ENCODE measurements at regions not wholly inside any gene's neighbourhood (a gene's known extent, or its start where the extent isn't known, plus 50 kb on each side); places are given as distances from the start of the nearest gene placed in this dataset.

DNA sequence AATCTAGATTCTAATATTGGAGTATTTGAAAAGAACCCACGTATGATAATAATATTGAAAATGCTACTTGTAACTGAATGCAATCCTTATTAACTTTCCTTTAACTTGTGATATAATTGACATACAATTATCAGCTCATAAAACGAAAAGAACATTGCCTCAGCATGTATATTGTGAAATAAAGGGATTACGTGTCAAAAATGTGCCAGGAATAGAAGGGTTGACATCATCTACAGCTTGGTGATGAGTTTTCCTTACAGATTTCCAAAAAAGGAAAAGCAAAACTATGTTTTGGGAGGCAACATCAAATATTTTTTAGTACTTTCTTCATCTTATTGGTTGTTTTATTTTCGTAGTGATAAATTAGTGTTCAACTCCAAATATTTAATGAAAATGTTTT is 266.0 kb upstream of the PTGER4 start:
- no peak for DNase-seq

DNA sequence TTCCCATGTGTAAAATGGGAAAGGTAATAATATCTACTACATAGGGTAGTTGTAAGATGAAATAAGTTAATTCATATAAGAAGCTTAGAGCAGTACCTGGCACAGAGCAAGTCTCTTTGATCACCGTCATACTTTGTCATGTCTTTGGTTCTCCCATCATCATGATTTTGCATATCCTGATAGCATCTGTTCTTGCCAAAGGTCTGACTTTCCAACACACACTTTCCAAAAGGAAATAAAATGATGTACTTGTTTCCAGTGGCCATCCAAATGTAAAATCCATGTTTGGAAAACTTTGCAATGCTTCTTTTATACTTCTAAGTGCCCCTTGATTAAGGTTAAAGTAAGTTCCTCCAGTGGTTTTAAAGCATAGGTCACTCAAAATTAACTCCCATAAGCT is 266.9 kb upstream of the PTGER4 start:
- no peak for DNase-seq

DNA sequence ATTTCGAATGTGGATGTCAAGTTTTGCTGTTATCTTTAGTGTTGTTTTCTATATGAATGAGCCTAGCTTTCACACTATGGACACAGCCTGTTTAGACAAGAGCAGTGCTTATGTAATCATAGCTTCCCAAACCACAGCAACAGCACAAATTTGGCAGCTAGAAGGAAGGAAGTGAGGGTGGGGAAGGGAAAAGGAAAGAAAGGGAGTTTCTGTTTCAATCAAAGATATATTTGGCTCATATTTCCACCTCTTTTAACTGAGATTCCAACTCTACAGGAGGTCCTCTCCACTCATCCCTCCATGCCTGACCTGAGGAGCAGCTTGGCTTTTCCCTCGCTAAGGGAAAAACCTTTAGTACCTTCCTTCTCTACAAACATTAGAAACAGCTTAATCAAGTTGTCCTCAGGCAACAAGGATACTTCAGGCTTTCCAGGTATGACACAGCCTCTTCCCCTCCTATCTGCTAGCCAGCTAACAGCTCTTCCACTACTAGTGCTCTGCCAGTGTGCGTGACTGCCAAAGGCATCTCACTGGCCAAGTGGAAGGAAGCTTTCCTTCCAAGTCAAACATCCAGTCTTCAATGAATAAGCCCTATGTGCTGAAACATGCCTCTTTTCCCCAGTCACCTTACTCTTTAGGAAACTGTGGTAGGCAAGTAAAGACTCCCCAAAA is 268.6 kb upstream of the PTGER4 start:
- DNase-seq, result no peak

DNA sequence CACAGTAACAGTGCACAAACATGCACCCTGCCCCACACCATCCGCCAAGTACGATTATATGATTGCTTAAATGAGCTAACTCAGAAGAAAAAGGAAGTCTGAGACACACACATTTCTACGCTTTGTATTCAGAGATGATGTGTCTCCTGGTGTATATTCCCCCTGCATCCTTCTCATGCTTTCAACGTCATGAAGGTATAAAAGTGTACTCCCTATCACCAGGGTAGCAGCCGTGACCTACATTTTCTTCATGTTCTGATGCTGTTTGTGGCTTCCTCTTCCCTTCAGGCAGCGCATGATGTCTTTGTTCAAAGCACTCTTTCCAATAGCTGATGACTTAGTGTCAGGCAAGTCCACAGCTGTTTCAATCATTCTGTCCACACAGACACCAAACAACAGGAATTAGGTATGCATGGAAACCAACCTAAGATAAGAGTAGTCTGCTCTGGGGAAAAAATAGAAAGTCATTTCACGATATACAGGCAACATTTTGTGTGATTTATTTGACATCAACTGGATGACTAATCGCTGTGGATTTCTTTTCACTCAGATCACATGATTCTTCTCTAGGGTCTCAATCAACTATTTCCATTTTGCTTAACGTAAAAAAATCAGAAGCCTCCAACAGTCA is 269.4 kb upstream of the PTGER4 start:
- no peak for DNase-seq

DNA sequence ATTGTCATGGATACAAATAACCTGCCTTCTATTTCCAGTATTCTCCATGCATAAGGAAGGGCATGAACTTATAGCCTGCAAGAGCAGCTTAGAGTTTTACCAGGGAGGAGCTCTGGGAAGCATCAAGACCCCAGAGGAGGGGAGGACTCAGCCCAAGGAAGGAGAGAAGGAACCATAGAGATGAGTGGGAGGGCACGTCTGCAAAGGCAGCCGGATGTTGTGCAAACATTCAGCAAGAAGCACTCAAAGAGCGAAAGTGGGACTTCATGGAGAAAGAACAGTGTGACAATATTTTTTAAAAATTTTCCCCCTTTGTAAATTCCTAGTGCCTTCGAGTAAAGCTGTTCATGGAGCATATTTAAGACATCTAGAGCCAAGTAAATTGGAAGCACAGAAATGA is 270.1 kb upstream of the PTGER4 start:
- DNase-seq, result no peak

DNA sequence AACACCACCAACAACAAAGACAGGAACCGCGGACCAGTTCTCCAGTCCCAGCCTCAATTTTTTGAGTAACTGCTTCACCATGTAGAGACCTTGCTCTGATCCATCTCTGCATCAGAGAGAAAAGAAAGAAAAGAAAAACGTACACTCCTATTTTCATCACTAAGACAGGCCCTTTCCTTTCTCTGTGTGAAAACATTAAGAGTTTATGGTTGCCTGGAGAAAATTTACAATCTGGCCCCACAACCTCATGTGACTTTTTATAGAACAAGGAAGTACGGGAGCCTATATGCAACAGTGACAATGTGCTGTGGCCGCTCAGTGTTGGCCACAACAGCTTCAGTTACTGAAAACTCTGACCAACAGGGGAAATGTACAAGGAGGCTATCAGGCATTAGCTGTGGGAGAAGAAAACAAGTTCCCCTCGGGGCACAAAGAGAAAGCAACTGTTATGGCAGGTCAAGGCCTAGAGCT is 272.9 kb upstream of the PTGER4 start:
- DNase-seq, result no peak

DNA sequence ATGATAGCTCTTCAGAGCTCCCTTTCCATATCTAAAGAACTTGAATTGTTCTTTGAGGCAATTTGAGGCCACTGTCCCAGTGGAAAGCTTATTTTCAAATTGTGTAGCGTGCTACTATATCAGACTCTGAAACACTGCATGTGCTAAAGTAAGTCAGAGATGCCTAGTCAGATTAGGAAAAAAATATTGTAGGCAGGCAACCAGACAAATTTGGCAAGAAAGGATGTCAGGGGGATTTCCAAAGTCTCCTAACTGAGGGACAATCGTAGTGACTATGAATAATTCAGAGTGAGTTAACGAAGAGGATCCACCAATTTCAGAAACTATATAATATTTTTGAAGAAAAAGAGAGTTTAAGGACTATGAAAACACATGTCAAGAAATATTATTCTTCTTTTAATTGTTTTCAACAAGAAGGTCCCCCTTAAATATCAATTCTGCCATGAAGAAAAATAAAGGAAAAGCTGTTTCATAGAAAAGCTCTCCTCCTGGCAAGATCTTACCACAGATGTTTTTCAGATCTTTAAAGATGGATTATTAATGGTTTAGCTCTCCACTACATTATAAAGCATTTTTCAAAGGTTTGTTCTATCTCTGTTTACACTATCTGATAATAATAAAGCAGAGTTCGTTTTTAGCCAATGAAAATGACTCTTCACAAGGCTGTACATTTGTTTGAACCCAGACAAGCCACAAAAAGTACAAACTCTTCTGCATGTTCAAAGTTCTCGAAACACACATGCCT is 273.5 kb upstream of the PTGER4 start:
- DNase-seq, result no peak

DNA sequence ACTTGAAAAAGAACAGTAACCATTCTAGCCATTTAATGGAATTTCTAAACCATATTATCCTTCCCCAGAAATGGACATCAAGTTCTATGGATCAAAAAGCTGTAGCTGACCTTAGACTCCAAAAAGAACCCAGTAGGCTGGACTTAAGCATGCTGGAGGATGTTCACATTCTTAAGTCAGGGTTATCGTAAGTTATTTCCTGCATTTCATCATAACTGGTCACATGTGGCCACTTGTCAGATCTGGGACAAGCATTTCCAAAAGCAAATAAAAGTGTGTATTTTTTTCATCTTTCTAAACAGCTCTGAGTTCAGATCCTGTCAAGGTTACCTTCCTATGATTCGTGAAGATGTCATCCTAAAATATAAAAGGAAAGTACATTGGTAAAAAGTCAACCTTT is 274.5 kb upstream of the PTGER4 start:
- DNase-seq, result no peak

DNA sequence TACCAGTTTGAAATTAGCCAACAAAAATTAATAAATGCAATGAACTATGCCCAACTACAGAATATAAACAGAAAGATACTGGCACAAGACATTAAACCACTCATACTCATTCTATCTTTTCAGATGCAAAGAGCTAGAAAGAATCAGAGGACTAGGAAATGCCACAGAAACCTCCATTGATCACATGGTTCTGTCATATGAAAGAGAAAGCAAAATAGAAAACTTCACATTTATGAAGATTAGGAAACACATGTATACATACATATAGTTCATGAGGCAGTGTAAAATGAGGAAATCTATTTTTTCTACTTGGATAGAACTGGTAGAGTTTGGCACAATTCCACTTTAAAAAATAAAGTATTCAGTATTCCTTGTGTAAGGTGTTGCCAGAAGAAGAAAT is 275.1 kb upstream of the PTGER4 start:
- DNase-seq, result no peak

DNA sequence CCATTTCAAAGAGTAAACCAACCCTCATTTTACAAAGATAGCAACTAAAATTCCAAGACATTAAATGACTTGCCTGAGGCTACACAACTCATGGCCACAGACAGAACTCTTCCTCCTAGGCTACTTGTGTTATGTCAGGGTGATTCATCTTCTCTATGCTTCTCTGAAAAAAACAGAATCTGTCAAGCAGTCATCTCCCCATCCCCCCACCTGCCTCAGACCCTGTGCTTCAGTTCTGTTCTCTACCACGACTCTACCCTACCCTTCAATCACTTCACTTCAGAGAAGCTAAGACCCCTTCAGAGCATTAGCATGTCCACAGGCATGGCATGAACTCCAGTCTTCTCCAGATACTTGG is 277.7 kb upstream of the PTGER4 start:
- no peak for DNase-seq

DNA sequence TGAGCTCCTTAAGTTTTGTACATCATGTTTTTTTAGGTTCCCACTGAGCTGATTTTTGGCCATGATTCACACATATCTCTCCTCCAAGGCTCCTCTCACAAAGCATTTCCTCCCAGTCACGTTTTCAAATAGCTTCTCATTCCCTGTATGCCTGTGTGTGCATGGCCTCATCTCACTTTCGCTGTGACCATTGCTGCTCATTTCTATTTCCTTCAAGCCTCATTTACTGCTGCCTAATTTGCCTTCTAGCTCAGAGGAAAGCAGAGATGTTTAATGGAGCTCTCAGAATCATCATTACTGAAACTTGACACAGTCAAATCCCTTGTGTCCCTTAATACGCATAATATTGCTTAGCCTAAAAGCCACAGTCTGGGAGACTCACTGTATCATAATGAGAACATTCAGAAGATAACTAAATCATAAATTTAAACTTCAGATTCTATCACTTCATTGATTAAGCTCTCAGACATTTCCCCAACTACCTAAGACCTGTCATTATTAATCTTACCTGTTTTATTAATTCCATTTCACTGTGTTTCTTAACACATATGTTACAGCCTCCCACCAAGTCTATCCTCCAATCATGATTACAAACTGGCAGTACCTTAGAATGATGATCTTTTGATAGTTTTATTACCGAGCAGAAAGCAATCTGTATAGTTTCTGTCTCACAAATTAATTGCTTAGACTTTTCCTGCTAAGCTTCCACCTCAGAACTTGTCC is 278.3 kb upstream of the PTGER4 start:
- no peak for DNase-seq

DNA sequence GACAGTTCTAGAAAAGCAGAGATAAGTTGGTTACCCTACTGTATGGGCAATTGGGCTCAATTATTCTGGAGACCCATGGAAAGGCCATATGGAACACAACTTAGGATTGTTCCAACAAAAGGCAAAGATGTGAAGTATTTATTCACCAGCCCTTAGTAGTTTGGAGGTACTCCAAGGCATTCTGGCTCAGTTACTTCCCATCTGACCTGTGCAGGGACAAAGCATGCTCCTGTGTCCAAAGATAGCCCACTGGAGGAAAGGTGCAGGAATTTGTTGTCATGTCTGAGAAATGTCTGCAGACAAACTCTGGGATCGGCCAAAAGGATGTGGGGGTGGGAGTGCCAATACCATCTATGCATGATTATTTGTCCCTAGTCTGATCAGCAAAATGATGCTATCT is 279.5 kb upstream of the PTGER4 start:
- no peak for DNase-seq

DNA sequence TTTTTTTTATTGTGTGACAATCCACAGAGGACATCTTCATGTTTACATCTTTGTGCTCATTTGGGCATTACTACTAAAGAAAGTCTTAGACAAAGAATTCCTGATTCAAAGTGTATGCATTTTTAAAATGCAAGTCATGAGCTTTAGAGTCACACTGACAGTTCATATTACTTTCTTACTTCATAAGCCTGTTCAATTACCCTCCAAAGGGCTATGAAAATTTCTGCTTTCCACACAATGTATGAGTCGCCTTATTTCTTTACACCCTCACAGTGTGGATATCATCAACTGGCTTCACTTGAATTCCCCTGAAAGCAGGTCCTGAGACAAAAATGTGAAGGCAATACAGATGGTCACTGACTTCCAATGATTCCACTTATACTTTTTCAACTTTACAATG is 280.4 kb upstream of the PTGER4 start:
- no peak for DNase-seq

DNA sequence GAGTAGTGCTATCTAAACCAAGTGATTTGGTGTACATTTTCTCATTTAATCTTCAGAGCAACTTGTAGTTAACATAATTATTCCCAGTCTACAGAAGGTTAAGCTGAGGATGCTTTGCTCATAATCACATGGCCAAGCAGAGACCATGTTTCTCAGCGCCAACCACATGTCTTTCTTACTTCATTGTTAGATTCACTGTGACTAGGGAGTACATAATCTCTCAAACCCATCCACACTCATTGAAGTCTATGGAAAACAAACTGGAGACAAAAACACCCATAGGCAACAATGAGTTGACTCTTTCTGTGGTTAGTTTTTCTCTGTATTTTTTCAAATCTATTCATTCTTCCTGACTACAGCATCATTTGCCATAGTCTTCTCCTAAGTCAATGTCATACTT is 281.7 kb upstream of the PTGER4 start:
- no peak for DNase-seq

DNA sequence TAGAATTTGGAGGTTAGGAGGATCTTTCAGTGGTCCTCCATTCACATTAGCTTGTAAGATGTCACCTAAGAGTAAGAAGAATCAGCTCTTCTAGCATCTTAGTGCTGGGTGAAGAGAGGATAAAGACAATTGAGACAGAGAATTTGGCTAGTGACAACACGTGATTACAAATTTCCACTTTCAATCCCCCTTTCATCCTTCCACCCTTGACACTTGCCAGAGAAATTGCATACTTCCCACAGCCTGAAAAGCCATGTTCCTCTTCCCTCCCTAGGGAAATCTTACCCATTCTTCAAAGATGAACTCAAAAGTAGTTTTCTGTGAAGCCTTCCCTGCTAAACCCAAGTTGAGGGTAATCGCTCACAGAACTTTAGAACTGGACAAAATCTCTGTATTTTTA is 282.6 kb upstream of the PTGER4 start:
- no peak for DNase-seq

DNA sequence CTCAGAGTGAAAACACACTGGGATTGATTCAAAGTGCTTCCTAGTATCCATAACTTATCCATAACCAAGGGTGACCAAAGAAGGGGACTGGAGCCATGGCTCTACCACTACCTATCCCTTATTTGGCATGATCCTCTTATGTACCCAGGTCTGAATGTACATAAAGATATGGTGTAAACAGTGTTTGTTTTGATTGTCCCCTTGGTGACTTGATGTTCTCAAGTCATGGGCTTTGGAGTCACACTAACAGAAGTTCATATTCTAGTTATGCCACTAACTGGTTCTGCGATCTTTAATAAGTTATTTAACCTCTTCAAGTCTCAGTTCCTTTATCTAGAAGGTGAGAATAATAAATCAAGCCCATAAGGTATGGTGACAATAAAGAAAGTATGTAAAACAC is 283.4 kb upstream of the PTGER4 start:
- DNase-seq, result no peak

DNA sequence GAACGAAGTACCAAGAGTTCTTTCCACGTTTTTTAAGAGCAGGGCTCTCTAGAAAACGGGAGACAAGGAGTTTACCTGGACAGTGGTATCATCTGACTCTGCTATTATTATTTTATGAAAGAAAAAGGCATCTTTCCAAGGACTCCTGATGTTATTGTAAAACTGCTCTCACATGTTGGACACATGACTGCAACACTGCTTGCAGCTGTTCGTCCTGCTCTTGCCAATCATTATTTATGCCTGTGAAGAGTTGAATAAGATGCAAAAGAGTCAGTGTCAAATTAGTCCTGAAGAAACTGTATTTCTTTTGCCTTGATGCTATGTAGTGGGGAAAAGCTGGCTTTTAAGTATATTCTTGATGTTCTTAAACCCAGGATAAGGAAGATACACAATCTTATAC is 284.5 kb upstream of the PTGER4 start:
- DNase-seq, result no peak

DNA sequence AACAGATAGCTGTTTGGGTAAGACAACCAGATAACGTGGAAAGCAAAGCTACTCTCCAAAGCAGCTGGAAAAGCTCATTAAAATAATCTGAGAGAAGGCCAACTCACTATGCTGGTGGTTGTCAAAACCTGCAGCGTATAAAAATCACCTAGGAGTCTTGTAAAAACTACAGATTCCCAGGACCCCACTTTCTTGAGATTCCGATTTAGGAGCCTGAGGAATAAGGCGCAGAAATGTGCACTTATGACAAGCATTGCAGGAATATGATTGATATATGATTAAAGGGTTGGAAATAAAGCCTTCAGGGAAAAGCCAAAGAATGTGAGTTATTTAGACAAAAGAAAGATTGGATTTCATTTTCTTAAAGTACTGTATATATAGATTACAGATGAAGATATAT is 285.0 kb upstream of the PTGER4 start:
- DNase-seq, result no peak

DNA sequence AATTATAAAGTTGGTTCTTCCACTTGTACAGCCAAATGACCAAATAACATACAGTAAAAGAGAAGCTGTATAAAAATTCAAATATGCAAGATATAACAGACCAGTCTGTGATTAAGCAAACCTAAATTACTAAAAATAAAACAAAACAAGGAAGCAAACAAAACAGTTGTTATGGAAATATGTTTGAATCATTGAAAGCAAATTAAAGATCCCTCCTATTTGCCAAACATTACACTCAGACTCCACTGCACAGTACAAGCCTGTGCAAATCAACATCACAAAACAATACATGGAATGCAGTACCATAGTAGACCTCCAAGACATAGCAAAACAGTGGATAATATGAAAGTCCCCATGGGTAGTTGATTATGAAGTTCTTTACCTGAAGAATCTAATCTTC is 288.1 kb upstream of the PTGER4 start:
- DNase-seq, result no peak

DNA sequence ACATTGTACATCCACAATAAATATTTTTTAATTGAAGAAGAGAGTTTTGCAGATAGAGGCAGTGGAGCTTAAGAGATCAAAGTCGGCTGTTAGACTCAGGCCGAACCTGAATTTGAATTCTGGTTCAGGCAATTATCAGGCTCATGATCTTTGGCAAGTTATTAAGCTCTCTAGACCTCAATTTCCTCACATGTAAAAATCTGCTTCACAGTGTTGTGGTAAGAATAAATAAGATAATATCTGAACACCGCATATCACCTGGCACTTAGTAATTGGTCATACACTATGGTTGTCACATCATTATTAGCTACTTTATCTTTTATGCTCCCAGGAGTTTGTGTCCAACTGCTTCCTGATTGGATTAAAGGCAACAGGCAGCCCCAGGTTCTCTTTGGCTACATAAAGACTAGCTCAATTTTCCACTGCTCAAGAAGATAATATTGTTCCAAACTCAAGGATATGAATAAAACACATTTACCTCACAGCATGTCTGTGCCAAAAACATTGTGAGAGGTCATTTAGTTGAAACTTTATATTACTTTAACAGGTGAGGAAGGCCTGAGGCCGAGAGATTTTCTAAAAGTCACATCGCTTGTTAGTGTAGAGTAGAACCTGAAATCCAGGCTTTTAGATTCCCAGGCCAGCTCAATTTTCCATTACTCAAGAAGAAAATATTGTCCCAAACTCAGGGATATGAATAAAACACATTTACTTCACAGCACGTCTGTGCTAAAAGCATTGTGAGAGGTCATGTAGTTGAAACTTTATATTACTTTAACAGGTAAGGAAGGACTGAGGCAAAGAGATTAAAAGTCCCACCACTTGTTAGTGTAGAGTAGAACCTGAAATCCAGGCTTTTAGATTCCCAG is 289.2 kb upstream of the PTGER4 start:
- DNase-seq, result no peak

DNA sequence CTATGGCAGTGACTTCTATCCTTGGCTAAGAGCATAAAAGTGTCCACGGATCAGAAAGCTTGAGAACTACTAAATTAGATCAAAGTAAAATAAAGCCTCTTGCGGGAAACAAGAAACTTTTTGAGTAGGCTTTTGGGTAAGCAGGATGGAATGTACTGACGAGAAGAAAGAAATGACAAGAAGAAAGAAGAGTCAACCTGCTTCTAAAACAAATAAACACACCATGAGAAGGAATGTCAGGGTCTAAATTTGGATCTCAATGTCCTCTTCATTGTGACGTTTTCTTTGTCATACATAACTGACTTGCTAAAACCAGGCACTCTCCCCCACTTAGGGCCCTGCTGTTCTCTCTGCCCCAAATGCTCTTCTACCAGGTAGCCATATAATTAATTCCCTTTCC is 290.1 kb upstream of the PTGER4 start:
- DNase-seq, result no peak

DNA sequence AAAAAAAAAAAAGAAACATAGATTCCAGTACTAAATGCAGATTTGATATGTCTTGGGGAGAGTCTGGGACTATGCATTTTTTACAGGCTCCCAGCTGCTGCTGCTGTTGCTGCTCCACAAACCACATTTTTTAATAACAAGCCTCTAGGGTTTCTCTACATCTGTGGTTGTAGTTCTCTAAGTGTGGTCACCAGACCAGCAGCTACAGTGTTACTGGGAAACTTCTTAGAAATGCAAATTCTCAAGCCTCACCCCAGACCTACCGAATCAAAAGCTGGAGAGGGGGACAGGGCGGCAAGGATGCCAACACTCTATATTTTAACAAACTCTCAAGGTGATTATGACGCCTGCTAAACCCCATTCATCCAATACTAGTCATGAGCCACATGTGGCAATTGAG is 293.4 kb upstream of the PTGER4 start:
- DNase-seq, result no peak

DNA sequence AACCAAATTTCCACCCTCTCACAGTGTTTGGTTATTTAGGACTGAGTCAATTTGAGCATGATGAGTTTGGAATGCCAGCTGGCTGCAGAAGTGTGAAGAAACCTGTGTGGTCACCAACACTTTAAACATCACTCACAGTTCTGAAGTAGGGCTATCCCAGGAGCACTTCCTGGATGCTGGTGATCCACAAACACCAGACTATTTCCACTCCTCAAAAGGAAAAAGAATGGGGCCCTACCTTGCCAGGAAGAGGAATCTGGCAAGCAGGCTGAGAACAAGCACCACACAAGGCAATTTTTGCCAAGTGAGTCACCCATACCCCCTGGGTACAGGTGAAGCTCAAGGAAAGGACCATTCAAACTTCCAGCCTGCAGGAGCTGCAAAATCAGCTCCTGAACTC is 294.2 kb upstream of the PTGER4 start:
- DNase-seq, result no peak
